ENCODE measurements at regions not wholly inside any gene's neighbourhood (a gene's known extent, or its start where the extent isn't known, plus 50 kb on each side); places are given as distances from the start of the nearest gene placed in this dataset.

DNA sequence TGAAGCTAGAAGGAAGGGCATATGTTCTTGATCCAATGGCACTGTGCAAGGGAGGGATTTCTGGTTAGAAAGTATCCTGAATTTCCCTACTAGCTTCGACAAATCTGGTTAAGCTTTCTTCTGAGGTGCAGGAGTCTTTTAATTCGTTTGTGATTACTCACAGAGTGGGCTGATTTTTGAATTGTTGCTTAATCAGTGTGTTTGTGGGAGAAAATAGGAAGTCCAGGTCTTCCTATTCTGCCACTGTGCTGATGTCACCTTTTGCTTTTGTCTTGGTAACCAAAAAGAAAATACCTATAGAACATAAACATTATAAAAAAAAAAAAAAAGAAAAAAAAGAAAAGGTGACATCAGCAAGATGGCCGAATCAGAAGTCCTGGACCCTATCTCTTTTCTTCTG, 1008.6 kb downstream of the TSN start:
- TF ChIP-seq, protein P1, sequence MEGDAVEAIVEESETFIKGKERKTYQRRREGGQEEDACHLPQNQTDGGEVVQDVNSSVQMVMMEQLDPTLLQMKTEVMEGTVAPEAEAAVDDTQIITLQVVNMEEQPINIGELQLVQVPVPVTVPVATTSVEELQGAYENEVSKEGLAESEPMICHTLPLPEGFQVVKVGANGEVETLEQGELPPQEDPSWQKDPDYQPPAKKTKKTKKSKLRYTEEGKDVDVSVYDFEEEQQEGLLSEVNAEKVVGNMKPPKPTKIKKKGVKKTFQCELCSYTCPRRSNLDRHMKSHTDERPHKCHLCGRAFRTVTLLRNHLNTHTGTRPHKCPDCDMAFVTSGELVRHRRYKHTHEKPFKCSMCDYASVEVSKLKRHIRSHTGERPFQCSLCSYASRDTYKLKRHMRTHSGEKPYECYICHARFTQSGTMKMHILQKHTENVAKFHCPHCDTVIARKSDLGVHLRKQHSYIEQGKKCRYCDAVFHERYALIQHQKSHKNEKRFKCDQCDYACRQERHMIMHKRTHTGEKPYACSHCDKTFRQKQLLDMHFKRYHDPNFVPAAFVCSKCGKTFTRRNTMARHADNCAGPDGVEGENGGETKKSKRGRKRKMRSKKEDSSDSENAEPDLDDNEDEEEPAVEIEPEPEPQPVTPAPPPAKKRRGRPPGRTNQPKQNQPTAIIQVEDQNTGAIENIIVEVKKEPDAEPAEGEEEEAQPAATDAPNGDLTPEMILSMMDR (IDR thresholded peaks at IDR 0.05; ENCODE audit: insufficient read depth in 1 of 2, low read depth in 1 of 2, low read length in 1 of 2, severe bottlenecking in 1 of 2, unreplicated experiment in 1 of 2) = no peak
- no peaks in the 10 kb centered on the region for H3K4me1 ChIP-seq
- H3K9me3 ChIP-seq = no peaks in the 10 kb centered on the region
- Mint-ChIP-seq H3K27ac (ENCODE audit: unreplicated experiment) (no peak overlapping the region), H3K27me3 (ENCODE audit: insufficient read depth, unreplicated experiment) (no peaks in the 10 kb centered on the region), H3K36me3 (ENCODE audit: insufficient read depth, unreplicated experiment) (no peaks in the 10 kb centered on the region), H3K4me3 (ENCODE audit: unreplicated experiment) (no peak overlapping the region), H3K9me3 (ENCODE audit: unreplicated experiment) (peaks cover 10% of the 10 kb centered on the region), H3K4me1 (ENCODE audit: low read depth, unreplicated experiment) (no peaks in the 10 kb centered on the region)
- no peaks in the 10 kb centered on the region for H3K36me3 ChIP-seq (ENCODE audit: control insufficient read depth, insufficient read depth, low read length)
- H3K4me3 ChIP-seq (ENCODE audit: low read depth, low read length) = no peak overlapping the region
- H3K27me3 ChIP-seq (replicated peaks; ENCODE audit: control insufficient read depth, insufficient read depth, low read length) = no peaks in the 10 kb centered on the region
- BruUV-seq (replicated peaks) = no TSS peak
- ChIA-PET CTCF (no interaction called here), POLR2A (no interaction called here)
- intact Hi-C loops (cut with micrococcal nuclease; ENCODE audit: unreplicated experiment) = no loop called here
- DNase-seq = no peak

DNA sequence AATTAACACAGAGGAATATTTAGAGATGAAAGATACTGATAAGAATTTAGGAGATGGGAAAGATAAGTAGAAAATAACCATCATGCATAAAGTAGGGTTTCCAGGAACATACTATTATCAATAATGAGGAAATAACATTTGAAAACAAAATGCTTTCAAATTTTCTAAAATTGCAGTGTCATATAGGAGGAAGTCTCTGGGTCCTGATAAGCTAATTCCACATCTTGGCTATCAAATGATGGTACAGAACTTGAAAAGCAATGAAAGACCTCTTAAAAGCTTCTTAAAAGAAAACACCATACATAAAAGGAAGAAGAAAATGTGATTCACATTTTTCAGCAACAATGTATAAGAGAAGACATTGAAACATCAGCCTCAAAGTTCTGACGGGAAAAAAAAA, 1024.8 kb downstream of the TSN start:
- 0 out of 2 replicates have a peak, but pooled peaks cover 3% of the 10 kb centered on the region for H3K9me3 ChIP-seq
- POLR2A ChIA-PET = no interaction called here
- H3K4me3 ChIP-seq (ENCODE audit: low read depth, low read length) = no peak overlapping the region
- TF ChIP-seq, protein P1 (IDR thresholded peaks at IDR 0.05; ENCODE audit: insufficient read depth in 1 of 2, low read depth in 1 of 2, low read length in 1 of 2, severe bottlenecking in 1 of 2, unreplicated experiment in 1 of 2) = no peak
- CTCF ChIA-PET = no interaction called here
- DNase-seq = no peak
- no peak overlapping the region for H3K4me3 Mint-ChIP-seq (ENCODE audit: unreplicated experiment)
- intact Hi-C loops (cut with micrococcal nuclease; ENCODE audit: unreplicated experiment) = no loop called here
- no peaks in the 10 kb centered on the region for H3K27me3 Mint-ChIP-seq (ENCODE audit: insufficient read depth, unreplicated experiment)
- no peaks in the 10 kb centered on the region for H3K36me3 Mint-ChIP-seq (ENCODE audit: insufficient read depth, unreplicated experiment)
- no peak overlapping the region for H3K27ac Mint-ChIP-seq (ENCODE audit: unreplicated experiment)
- BruUV-seq (replicated peaks) = no TSS peak
- H3K27me3 ChIP-seq (replicated peaks; ENCODE audit: control insufficient read depth, insufficient read depth, low read length) = no peaks in the 10 kb centered on the region
- no peaks in the 10 kb centered on the region for H3K4me1 Mint-ChIP-seq (ENCODE audit: low read depth, unreplicated experiment)
- H3K36me3 ChIP-seq (ENCODE audit: control insufficient read depth, insufficient read depth, low read length) = no peaks in the 10 kb centered on the region
- H3K4me1 ChIP-seq = no peaks in the 10 kb centered on the region
- H3K9me3 Mint-ChIP-seq (ENCODE audit: unreplicated experiment) = no peaks in the 10 kb centered on the region

DNA sequence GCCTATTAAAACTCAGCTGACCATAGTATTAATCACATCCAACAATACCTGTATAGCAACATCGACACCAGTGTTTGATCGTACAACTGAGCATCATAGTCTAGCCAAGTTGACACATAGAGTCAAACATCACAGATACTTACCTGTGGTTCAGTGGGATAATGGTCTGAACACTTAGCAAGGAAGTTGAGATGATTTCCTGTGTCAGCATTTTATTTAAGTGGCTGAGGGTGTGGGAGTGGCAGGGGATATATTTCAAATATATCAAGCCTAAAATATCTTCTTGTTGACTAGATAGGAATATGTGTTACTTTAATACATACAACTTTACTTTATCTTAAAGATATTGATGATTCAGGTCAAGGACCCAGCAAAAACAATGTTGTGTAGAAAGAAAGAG, 1038.6 kb downstream of the TSN start:
- intact Hi-C loops (cut with micrococcal nuclease; ENCODE audit: unreplicated experiment) = no loop called here
- no TSS peak for BruUV-seq (replicated peaks)
- Histone ChIP-seq H3K9me3 (no peaks in the 10 kb centered on the region), H3K4me3 (ENCODE audit: low read depth, low read length) (no peak overlapping the region), H3K4me1 (no peaks in the 10 kb centered on the region), H3K36me3 (ENCODE audit: control insufficient read depth, insufficient read depth, low read length) (no peaks in the 10 kb centered on the region), H3K27me3 (replicated peaks; ENCODE audit: control insufficient read depth, insufficient read depth, low read length) (no peaks in the 10 kb centered on the region)
- Mint-ChIP-seq H3K27ac (ENCODE audit: unreplicated experiment) (no peak overlapping the region), H3K4me1 (ENCODE audit: low read depth, unreplicated experiment) (no peaks in the 10 kb centered on the region), H3K9me3 (ENCODE audit: unreplicated experiment) (no peaks in the 10 kb centered on the region), H3K4me3 (ENCODE audit: unreplicated experiment) (no peak overlapping the region), H3K36me3 (ENCODE audit: insufficient read depth, unreplicated experiment) (no peaks in the 10 kb centered on the region), H3K27me3 (ENCODE audit: insufficient read depth, unreplicated experiment) (no peaks in the 10 kb centered on the region)
- POLR2A ChIA-PET = no interaction called here
- CTCF ChIA-PET = no interaction called here
- no peak for DNase-seq
- TF ChIP-seq, protein P1 (IDR thresholded peaks at IDR 0.05; ENCODE audit: insufficient read depth in 1 of 2, low read depth in 1 of 2, low read length in 1 of 2, severe bottlenecking in 1 of 2, unreplicated experiment in 1 of 2) = no peak
